KOPT-K1 (cell line): ENCODE measurements at regions not wholly inside any gene's neighbourhood (a gene's known extent, or its start where the extent isn't known, plus 50 kb on each side); places are given as distances from the start of the nearest gene placed in this dataset.
"Not testable (repeated sequence)": the region's sequence is repeated elsewhere in the genome, so short reads cannot be mapped to it uniquely, and the experiment has no call there.

ENCODE experiments used
- H3K27ac ChIP-seq: fragments of 200-600 bp; sonication (generic); 2 replicates; pipeline ENCODE4 v1.5.1; 2016; ENCODE audit warnings: antibody characterized with exemption, mild to moderate bottlenecking, low read depth, low read length; ENCODE audit not compliant: poor library complexity, severe bottlenecking
- H3K36me3 ChIP-seq: fragments of 200-600 bp; sonication (generic); 2 replicates; pipeline ENCODE4 v1.5.1; 2017; ENCODE audit warnings: antibody characterized with exemption, mild to moderate bottlenecking, low read length, moderate library complexity; ENCODE audit not compliant: insufficient read depth
- H3K9me3 ChIP-seq: fragments of 200-600 bp; sonication (generic); 2 replicates; pipeline ENCODE4 v1.5.1; 2017; ENCODE audit warnings: antibody characterized with exemption, low read length, mild to moderate bottlenecking; ENCODE audit not compliant: insufficient read depth, poor library complexity, severe bottlenecking

DNA sequence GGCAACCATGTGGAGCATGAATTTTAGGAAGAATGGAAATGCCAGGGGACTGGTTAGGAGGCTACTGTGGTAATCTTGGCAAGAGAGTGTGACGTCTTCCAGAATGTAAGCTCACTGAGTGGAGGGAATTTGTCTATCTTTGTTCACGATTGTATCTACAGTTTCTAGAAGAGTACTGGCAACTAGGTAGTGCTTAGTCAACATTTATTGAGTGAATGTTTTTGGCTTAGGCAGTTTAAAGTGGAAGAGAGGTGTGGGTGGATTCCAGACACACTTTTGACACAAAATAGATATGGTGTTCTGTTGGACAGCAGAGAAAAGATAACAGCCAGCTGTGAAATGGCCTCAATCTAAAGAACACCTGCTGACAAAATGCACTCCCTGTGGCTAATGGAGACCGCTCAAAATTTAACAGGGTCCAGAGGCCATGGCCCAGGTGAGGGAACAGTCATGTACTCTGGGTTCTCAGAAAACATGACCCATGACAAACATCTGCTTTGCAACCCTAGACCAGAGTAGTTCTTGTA, 139.3 kb downstream of the GPX5 start:
- no peaks in the 10 kb centered on the region for H3K9me3 ChIP-seq
- H3K27ac ChIP-seq = no peak overlapping the region
- no peaks in the 10 kb centered on the region for H3K36me3 ChIP-seq

DNA sequence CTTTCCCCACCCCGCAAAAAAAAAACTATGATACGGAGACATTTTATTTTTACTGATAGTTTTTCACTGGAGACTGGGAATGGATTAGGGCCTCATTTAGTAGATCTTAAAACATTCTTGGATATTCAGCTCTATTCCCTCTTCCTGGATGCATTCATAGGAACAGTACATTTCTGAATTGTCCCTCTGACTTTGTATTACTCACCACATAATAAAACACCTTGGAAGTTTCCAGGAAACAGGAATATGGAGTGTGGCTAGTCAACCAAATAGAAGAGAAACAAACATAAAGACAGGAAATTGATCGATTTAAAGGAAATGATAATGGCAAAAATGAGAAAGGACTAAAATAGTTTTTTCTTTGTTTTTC, 147.7 kb downstream of the GPX5 start:
- Histone ChIP-seq H3K9me3 (no peaks in the 10 kb centered on the region), H3K36me3 (no peaks in the 10 kb centered on the region), H3K27ac (no peak overlapping the region)

DNA sequence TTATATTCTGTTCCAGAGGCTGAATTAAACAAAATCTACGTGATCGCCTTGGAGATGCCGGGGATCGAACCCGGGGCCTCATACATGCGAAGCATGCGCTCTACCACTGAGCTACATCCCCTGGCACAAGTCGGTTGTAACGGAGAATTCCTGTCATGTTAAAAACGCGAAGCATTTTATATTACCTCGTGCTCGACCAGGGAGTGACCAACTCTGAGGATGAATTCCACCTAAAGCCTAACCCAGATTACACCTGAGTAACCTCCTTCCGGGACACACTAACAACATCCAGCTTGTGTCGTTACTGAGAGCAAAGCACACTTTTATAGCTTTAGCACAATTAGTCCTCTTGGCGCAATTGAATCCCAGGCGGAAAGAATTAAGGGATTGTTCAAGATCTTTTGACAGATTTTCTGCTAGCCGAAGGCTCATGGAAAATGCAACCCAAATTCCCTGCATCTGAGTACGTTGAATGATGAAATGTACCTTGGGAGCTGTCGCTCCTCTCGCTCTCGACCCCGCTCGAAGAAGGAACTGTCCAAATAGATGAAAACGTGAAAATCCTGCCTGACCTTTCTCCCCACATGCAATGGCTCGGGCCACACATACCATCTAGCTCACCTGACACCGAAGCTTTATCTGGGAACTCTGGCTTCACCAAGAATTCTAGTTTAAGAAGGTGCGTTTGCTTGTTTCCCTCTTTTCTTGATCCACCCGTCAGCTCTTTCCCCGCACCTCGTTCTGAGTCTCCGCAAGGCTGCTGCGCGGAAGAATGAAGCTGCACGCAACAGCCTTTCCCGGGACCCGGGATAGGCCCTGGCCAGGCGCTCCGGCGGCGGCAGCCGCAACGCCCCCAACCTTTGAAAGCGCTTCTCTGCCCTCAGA, 148.3 kb downstream of the GPX5 start:
- Histone ChIP-seq H3K9me3 (no peaks in the 10 kb centered on the region), H3K27ac (no peak overlapping the region), H3K36me3 (no peaks in the 10 kb centered on the region)

- Histone ChIP-seq H3K36me3 (no peaks in the 10 kb centered on the region), H3K27ac (no peak overlapping the region), H3K9me3 (no peaks in the 10 kb centered on the region)
Observed at GRCh38 chr6:28675600-28675999, 149.9 kb downstream of the GPX5 start.

- H3K36me3 ChIP-seq = no peaks in the 10 kb centered on the region
- H3K27ac ChIP-seq = no peak overlapping the region
- H3K9me3 ChIP-seq = no peaks in the 10 kb centered on the region
Observed at GRCh38 chr6:28682542-28682941, 156.9 kb downstream of the GPX5 start.

DNA sequence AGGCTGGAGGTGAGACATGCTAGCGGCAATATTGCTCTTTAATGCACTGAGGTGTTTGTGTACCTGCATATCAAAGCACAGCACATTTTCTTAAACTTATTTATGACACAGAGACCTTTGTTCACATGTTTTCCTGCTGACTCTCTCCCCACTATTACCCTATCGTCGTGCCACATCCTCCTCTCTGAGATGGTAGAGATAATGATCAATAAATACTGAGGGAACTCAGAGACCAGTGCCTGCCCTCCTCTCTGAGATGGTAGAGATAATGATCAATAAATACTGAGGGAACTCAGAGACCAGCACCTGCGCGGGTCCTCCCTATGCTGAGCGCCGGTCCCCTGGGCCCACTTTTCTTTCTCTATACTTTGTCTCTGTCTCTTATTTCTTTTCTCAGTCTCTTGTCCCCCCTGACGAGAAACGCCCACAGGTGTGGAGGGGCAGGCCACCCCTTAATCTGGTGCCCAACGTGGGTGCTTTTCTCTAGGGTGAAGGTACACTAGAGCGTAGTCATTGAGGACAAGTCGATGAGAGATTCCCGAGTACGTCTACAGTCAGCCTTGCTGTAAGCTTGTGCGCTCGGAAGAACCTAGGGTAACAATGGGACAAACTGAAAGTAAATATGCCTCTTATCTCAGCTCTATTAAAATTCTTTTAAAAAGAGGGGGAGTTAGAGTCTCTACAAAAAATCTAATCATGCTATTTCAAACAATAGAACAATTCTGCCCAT, 157.4 kb downstream of the GPX5 start:
- not testable (repeated sequence) for H3K9me3 ChIP-seq, H3K36me3 ChIP-seq, H3K27ac ChIP-seq

GRCh38 chr6:28683945-28684538, 158.4 kb downstream of the GPX5 start:
- Histone ChIP-seq H3K9me3 (no peaks in the 10 kb centered on the region), H3K36me3 (no peaks in the 10 kb centered on the region), H3K27ac (no peak overlapping the region)

DNA sequence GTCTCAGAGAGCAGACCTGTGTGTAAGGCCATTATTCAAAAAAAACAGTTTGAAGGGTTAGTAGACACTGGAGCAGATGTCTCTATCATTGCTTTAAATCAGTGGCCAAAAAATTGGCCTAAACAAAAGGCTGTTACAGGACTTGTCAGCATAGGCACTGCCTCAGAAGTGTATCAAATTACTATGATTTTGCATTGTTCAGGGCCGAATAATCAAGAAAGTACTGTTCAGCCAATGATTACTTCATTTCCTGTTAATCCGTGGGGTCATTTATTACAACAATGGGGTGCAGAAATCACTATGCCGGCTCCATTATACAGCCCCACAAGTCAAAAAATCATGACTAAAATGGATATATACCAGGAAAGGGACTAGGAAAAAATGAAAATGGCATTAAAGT, 160.3 kb downstream of the GPX5 start:
- not testable (repeated sequence) for H3K36me3 ChIP-seq, H3K27ac ChIP-seq

GRCh38 chr6:28686446-28687027, 160.9 kb downstream of the GPX5 start:
- not testable (repeated sequence) for H3K36me3 ChIP-seq, H3K27ac ChIP-seq, H3K9me3 ChIP-seq

More for the DNA sequence above, 160.3 kb downstream of the GPX5 start:
- H3K9me3 ChIP-seq = not testable (repeated sequence)

GRCh38 chr6:28687309-28687981, 161.8 kb downstream of the GPX5 start:
- not testable (repeated sequence) for H3K36me3 ChIP-seq, H3K9me3 ChIP-seq, H3K27ac ChIP-seq

DNA sequence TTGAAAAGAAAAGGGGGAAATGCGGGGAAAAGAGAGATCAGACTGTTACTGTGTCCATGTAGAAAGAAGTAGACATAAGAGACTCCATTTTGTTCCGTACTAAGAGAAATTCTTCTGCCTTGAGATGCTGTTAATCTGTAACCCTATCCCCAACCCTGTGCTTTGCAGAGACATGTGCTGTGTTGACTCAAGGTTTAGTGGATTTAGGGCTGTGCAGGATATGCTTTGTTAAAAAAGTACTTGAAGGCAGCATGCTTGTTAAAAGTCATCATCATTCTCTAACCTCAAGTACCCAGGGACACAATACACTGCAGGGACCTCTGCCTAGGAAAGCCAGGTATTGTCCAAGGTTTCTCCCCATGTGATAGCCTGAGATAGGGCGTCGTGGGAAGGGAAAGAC, 166.3 kb downstream of the GPX5 start:
- H3K36me3 ChIP-seq, H3K27ac ChIP-seq, H3K9me3 ChIP-seq: not testable (repeated sequence)

DNA sequence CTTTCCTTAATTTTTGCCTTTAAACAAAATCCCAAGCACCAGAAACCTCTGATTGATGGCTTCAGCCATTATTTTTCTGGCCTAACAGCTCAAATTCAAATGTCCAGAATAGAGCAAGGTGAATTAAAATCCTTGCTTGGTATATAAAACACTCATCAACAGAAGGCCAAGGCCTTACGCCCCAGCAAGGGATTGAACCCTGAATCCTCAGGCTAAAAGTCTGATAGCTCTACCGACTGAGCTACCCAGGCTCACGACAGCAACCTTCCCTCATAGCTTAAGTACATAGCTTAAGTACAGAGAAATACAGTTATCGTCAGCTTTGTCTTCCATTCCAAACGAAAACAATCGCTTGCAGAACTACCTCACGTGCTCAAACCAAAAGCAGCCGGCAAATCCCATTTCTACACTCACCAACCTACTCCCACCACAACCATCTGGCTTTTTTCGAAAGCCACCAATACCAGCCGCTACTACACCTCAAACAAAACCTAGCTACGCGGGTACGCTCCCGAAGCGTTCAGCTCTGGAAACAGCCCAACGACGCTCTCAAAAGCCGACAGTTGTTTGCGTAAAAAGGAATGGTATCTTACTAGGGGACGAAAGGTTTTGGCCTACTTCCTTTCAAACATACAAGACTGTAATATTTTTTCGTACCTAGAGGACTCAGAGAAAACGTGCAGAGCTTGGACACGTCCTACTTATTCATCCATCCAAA, 167.5 kb downstream of the GPX5 start:
- Histone ChIP-seq H3K27ac (no peak overlapping the region), H3K36me3 (no peaks in the 10 kb centered on the region), H3K9me3 (no peaks in the 10 kb centered on the region)

- Histone ChIP-seq H3K9me3 (no peaks in the 10 kb centered on the region), H3K27ac (no peak overlapping the region), H3K36me3 (no peaks in the 10 kb centered on the region)
Observed at GRCh38 chr6:28693751-28694443, 168.2 kb downstream of the GPX5 start.

GRCh38 chr6:28695715-28696114, 170.0 kb downstream of the GPX5 start:
- H3K9me3 ChIP-seq = no peaks in the 10 kb centered on the region
- no peaks in the 10 kb centered on the region for H3K36me3 ChIP-seq
- no peak overlapping the region for H3K27ac ChIP-seq
